Fibroblast of lung (primary cell): ENCODE measurements at regions not wholly inside any gene's neighbourhood (a gene's known extent, or its start where the extent isn't known, plus 50 kb on each side); places are given as distances from the start of the nearest gene placed in this dataset.

Experiments used
- DNase-seq, 2 donors: peaks; one replicate each; pipeline versions ENCODE4 v3.0.0 to v3.0.0-alpha.2; 2010; ENCODE audit warnings: low read depth in 2 of 2
- H2AFZ ChIP-seq: 2 replicates; pipeline ENCODE4 v1.5.1; 2012; ENCODE audit warnings: low read length, control low read depth, inconsistent platforms
- H3K27ac ChIP-seq: 2 replicates; pipeline ENCODE4 v1.5.1; 2011; ENCODE audit warnings: low read length, control low read depth; ENCODE audit not compliant: insufficient read depth
- H3K27me3 ChIP-seq: 2 replicates; pipeline ENCODE4 v1.5.1; 2011; ENCODE audit warnings: mild to moderate bottlenecking, low read length; ENCODE audit not compliant: control insufficient read depth, insufficient read depth
- H3K36me3 ChIP-seq: 2 replicates; pipeline ENCODE4 v1.5.1; 2011; ENCODE audit warnings: low read length; ENCODE audit not compliant: control insufficient read depth, insufficient read depth
- H3K4me1 ChIP-seq: 2 replicates; pipeline ENCODE4 v1.5.1; 2011; ENCODE audit warnings: low read length; ENCODE audit not compliant: control insufficient read depth, insufficient read depth; ENCODE audit errors: extremely low read depth
- H3K4me2 ChIP-seq: 2 replicates; pipeline ENCODE4 v1.5.1; 2011; ENCODE audit warnings: low read length, control low read depth; ENCODE audit not compliant: insufficient read depth; ENCODE audit errors: extremely low read depth
- H3K4me3 ChIP-seq, 4 experiments: fragments of 200-600 bp in 1 of 4; sonication (generic) in 1 of 4; replicated peaks in 1 of 4; 2 replicates each; pipeline ENCODE4 v1.5.1; 2011 to 2016; ENCODE audit warnings: low read length in 4 of 4, low read depth in 3 of 4, mild to moderate bottlenecking in 3 of 4, control low read depth in 2 of 4, inconsistent platforms in 1 of 4, mixed read lengths in 1 of 4; ENCODE audit not compliant: insufficient read depth in 1 of 4; ENCODE audit errors: control extremely low read depth in 1 of 4
- H3K79me2 ChIP-seq: 2 replicates; pipeline ENCODE4 v1.5.1; 2012; ENCODE audit warnings: mild to moderate bottlenecking, low read length, inconsistent platforms; ENCODE audit not compliant: control insufficient read depth, insufficient read depth
- H3K9ac ChIP-seq: 2 replicates; pipeline ENCODE4 v1.5.1; 2011; ENCODE audit warnings: mild to moderate bottlenecking, low read length, control low read depth; ENCODE audit not compliant: insufficient read depth
- H3K9me3 ChIP-seq: 2 replicates; pipeline ENCODE4 v1.5.1; 2012; ENCODE audit warnings: low read depth, low read length; ENCODE audit not compliant: control insufficient read depth, insufficient read depth
- H4K20me1 ChIP-seq: 2 replicates; pipeline ENCODE4 v1.5.1; 2011; ENCODE audit warnings: low read length; ENCODE audit not compliant: control insufficient read depth, insufficient read depth; ENCODE audit errors: extremely low read depth
- EZH2 ChIP-seq: IDR thresholded peaks from 2 replicates; pipeline ENCODE4 v1.5.1; 2012; ENCODE audit warnings: low read length, control low read depth, mild to moderate bottlenecking; ENCODE audit errors: missing control alignments
- TF ChIP-seq, protein P1 (sequence below), 2 donors: IDR thresholded peaks in 1 of 2; conservative IDR thresholded peaks in 1 of 2; 1 replicate in 1 of 2; 2 replicates in 1 of 2; pipeline ENCODE4 v1.5.1; 2011 to 2012; ENCODE audit warnings: low read length in 2 of 2, control low read depth in 1 of 2, inconsistent platforms in 1 of 2, low read depth in 1 of 2, mild to moderate bottlenecking in 1 of 2

DNA sequence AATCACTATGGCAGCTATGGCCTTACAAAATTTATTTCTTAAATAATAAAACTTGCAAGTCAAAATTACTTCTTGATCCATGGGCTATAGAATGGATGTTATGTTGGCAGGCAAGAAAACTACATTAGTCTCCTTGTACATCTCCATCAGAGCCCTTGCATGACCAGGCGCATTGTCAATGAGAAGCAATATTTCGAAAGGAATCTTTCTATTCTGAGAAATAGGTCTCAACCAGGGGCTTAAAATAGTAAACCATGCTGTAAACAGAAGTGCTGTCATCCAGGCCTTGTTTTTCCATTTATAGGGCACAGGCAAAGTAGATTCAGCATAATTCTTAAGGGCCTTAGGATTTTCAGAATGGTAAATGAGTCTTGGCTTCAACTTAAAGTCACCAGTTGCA, 220.1 kb downstream of the SREK1 start:
- Histone ChIP-seq H3K4me2 (no peak overlapping the region), H2AFZ (no peak overlapping the region), H3K36me3 (no peaks in the 10 kb centered on the region), H3K27ac (no peak overlapping the region), H3K27me3 (no peaks in the 10 kb centered on the region), H3K9ac (no peak overlapping the region), H4K20me1 (no peaks in the 10 kb centered on the region), H3K4me1 (no peaks in the 10 kb centered on the region), H3K79me2 (no peaks in the 10 kb centered on the region), H3K4me3 (no peak overlapping the region), H3K9me3 (no peaks in the 10 kb centered on the region)
- DNase-seq = no peak
- TF ChIP-seq EZH2 = no peak
- TF ChIP-seq, protein P1, sequence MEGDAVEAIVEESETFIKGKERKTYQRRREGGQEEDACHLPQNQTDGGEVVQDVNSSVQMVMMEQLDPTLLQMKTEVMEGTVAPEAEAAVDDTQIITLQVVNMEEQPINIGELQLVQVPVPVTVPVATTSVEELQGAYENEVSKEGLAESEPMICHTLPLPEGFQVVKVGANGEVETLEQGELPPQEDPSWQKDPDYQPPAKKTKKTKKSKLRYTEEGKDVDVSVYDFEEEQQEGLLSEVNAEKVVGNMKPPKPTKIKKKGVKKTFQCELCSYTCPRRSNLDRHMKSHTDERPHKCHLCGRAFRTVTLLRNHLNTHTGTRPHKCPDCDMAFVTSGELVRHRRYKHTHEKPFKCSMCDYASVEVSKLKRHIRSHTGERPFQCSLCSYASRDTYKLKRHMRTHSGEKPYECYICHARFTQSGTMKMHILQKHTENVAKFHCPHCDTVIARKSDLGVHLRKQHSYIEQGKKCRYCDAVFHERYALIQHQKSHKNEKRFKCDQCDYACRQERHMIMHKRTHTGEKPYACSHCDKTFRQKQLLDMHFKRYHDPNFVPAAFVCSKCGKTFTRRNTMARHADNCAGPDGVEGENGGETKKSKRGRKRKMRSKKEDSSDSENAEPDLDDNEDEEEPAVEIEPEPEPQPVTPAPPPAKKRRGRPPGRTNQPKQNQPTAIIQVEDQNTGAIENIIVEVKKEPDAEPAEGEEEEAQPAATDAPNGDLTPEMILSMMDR (conservative IDR thresholded peaks at IDR 0.05 in 1 of 2, IDR thresholded peaks at IDR 0.05 in 1 of 2; ENCODE audit: low read depth in 1 of 2, low read length in 2 of 2) = no peak

- Histone ChIP-seq H3K9me3 (no peaks in the 10 kb centered on the region), H3K36me3 (no peaks in the 10 kb centered on the region), H3K4me3 (no peak overlapping the region), H3K27me3 (no peaks in the 10 kb centered on the region), H3K27ac (no peak overlapping the region), H3K79me2 (no peaks in the 10 kb centered on the region), H3K4me2 (no peak overlapping the region), H4K20me1 (no peaks in the 10 kb centered on the region), H2AFZ (no peak overlapping the region), H3K4me1 (no peaks in the 10 kb centered on the region), H3K9ac (no peak overlapping the region)
- no peak for DNase-seq
- TF ChIP-seq, protein P1 (conservative IDR thresholded peaks at IDR 0.05 in 1 of 2, IDR thresholded peaks at IDR 0.05 in 1 of 2; ENCODE audit: low read depth in 1 of 2, low read length in 2 of 2) = no peak
- no peak for TF ChIP-seq EZH2
Observed at GRCh38 chr5:66365981-66366380, 221.9 kb downstream of the SREK1 start.

GRCh38 chr5:66367814-66368541, 223.9 kb downstream of the SREK1 start:
- Histone ChIP-seq H3K36me3 (no peaks in the 10 kb centered on the region), H3K9me3 (no peaks in the 10 kb centered on the region), H3K4me3 (no peak overlapping the region), H3K27me3 (no peaks in the 10 kb centered on the region), H4K20me1 (no peaks in the 10 kb centered on the region), H3K4me1 (no peaks in the 10 kb centered on the region), H3K9ac (no peak overlapping the region), H3K4me2 (no peak overlapping the region), H2AFZ (no peak overlapping the region), H3K27ac (no peak overlapping the region), H3K79me2 (no peaks in the 10 kb centered on the region)
- no peak for TF ChIP-seq EZH2
- TF ChIP-seq, protein P1 (conservative IDR thresholded peaks at IDR 0.05 in 1 of 2, IDR thresholded peaks at IDR 0.05 in 1 of 2; ENCODE audit: low read depth in 1 of 2, low read length in 2 of 2) = no peak
- no peak for DNase-seq
